22Rv1 (cell line): ENCODE measurements at regions not wholly inside any gene's neighbourhood (a gene's known extent, or its start where the extent isn't known, plus 50 kb on each side); places are given as distances from the start of the nearest gene placed in this dataset.

Experiments
- ZFX ChIP-seq: fragments of 450-650 bp; IDR thresholded peaks from 2 replicates; pipeline ENCODE4 v1.6.1; 2017; ENCODE audit warnings: antibody characterized with exemption, borderline replicate concordance
- TF ChIP-seq, protein P1 (sequence below): fragments of 450-650 bp; IDR thresholded peaks from 2 replicates; pipeline ENCODE4 v1.5.1; 2017; ENCODE audit warnings: mild to moderate bottlenecking

DNA sequence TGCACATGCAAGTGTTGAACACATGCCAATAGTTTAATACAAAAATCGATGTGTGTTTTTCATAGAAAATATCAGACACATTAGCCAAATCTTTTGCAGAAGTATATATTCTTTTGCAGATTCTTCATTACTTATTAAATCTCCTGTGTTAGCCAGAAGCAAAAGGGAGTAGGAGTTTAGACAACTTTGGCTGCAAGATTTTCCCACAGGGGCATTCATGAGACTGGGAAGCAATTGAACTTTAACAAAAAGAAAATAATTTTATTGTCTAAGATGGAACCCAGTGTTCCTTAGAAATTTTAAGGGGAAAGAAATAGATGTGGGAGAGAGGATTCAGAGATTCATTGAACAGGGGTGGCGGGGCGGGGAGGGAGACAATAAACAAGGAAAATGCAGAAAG lies 1336.0 kb downstream of the GATA3 start:
- TF ChIP-seq, protein P1, sequence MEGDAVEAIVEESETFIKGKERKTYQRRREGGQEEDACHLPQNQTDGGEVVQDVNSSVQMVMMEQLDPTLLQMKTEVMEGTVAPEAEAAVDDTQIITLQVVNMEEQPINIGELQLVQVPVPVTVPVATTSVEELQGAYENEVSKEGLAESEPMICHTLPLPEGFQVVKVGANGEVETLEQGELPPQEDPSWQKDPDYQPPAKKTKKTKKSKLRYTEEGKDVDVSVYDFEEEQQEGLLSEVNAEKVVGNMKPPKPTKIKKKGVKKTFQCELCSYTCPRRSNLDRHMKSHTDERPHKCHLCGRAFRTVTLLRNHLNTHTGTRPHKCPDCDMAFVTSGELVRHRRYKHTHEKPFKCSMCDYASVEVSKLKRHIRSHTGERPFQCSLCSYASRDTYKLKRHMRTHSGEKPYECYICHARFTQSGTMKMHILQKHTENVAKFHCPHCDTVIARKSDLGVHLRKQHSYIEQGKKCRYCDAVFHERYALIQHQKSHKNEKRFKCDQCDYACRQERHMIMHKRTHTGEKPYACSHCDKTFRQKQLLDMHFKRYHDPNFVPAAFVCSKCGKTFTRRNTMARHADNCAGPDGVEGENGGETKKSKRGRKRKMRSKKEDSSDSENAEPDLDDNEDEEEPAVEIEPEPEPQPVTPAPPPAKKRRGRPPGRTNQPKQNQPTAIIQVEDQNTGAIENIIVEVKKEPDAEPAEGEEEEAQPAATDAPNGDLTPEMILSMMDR = no peak
- TF ChIP-seq ZFX = no peak
